GM21367 (cell line): ENCODE measurements at regions not wholly inside any gene's neighbourhood (a gene's known extent, or its start where the extent isn't known, plus 50 kb on each side); places are given as distances from the start of the nearest gene placed in this dataset.

Experiments
- ATAC-seq: cut with Tn5 transposase; IDR thresholded peaks from one replicate; pipeline ENCODE4 v1.9.1; 2021; ENCODE audit not compliant: unreplicated experiment

- ATAC-seq = no peak
Measured at GRCh38 chr3:59306436-59306835, 256.6 kb upstream of the CFAP20DC start.

GRCh38 chr3:59304296-59304695, 254.5 kb upstream of the CFAP20DC start:
- ATAC-seq = no peak

- ATAC-seq = no peak
Measured at GRCh38 chr3:59303452-59303851, 253.6 kb upstream of the CFAP20DC start.

GRCh38 chr3:59302442-59302841, 252.6 kb upstream of the CFAP20DC start:
- ATAC-seq = no peak

GRCh38 chr3:59300733-59301132, 250.9 kb upstream of the CFAP20DC start:
- no peak for ATAC-seq

- ATAC-seq = no peak
Measured at GRCh38 chr3:59299561-59299960, 249.7 kb upstream of the CFAP20DC start.

- ATAC-seq = no peak
Measured at GRCh38 chr3:59290358-59290757, 240.5 kb upstream of the CFAP20DC start.

GRCh38 chr3:59289831-59290230, 240.0 kb upstream of the CFAP20DC start:
- no peak for ATAC-seq

GRCh38 chr3:59288951-59289350, 239.1 kb upstream of the CFAP20DC start:
- no peak for ATAC-seq

- no peak for ATAC-seq
Measured at GRCh38 chr3:59286791-59287531, 237.1 kb upstream of the CFAP20DC start.

GRCh38 chr3:59285560-59285959, 235.7 kb upstream of the CFAP20DC start:
- ATAC-seq = no peak

GRCh38 chr3:59284926-59285325, 235.1 kb upstream of the CFAP20DC start:
- ATAC-seq = no peak

- ATAC-seq = no peak
Measured at GRCh38 chr3:59280113-59280512, 230.3 kb upstream of the CFAP20DC start.

GRCh38 chr3:59277816-59278215, 228.0 kb upstream of the CFAP20DC start:
- no peak for ATAC-seq

- no peak for ATAC-seq
Measured at GRCh38 chr3:59277201-59277600, 227.4 kb upstream of the CFAP20DC start.

- no peak for ATAC-seq
Measured at GRCh38 chr3:59273976-59274375, 224.2 kb upstream of the CFAP20DC start.

- no peak for ATAC-seq
Measured at GRCh38 chr3:59271971-59272370, 222.1 kb upstream of the CFAP20DC start.

- no peak for ATAC-seq
Measured at GRCh38 chr3:59270921-59271320, 221.1 kb upstream of the CFAP20DC start.

GRCh38 chr3:59270209-59270608, 220.4 kb upstream of the CFAP20DC start:
- no peak for ATAC-seq

GRCh38 chr3:59268170-59268569, 218.3 kb upstream of the CFAP20DC start:
- no peak for ATAC-seq

- no peak for ATAC-seq
Measured at GRCh38 chr3:59267021-59267420, 217.2 kb upstream of the CFAP20DC start.

GRCh38 chr3:59266551-59266950, 216.7 kb upstream of the CFAP20DC start:
- no peak for ATAC-seq

- ATAC-seq = no peak
Measured at GRCh38 chr3:59265566-59265965, 215.7 kb upstream of the CFAP20DC start.
